GM18520 (cell line): ENCODE measurements at regions not wholly inside any gene's neighbourhood (a gene's known extent, or its start where the extent isn't known, plus 50 kb on each side); places are given as distances from the start of the nearest gene placed in this dataset.
"Not testable (repeated sequence)": the region's sequence is repeated elsewhere in the genome, so short reads cannot be mapped to it uniquely, and the experiment has no call there.

Experiments used
- ATAC-seq: cut with Tn5 transposase; IDR thresholded peaks from one replicate; pipeline ENCODE4 v1.9.1; 2021; ENCODE audit not compliant: unreplicated experiment

DNA sequence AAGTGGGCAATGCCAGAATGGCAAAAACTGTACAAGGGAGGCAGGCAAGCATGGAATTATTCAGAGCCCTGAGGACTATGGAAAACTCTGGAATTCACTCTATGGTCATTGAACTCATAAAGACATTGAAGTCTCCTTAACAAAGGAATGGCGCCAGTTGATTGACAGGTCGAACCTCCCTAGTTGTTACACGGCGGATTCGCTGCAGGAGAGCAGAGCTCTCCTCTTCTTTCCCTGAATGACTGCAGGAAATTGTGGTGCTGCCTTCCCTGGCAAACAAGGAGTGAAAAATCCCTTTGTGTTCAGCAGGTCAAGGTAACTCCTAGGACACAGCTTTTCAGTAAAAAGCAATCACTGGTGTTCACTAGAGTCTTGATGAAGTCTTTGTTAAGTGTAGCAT lies 732.8 kb upstream of the FRG1 start:
- ATAC-seq = no peak

DNA sequence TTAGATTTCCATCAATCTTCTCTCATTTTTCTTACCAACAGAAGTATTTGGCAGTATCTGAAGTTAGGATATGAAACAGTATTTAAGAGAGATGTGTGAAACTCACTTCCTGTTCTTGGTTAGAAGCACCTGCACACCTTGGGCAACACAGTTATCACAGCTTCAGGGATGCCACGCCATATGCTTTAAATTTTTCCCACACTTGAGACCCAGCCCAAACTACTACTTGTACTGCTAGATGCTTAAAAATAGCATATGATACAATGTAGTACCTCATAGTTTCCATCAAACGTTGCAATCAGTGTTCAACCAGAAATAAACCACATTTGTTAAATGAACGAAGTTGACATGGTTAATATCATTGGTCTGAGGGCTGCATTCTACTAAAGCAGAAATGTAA lies 725.1 kb upstream of the FRG1 start:
- ATAC-seq = no peak

DNA sequence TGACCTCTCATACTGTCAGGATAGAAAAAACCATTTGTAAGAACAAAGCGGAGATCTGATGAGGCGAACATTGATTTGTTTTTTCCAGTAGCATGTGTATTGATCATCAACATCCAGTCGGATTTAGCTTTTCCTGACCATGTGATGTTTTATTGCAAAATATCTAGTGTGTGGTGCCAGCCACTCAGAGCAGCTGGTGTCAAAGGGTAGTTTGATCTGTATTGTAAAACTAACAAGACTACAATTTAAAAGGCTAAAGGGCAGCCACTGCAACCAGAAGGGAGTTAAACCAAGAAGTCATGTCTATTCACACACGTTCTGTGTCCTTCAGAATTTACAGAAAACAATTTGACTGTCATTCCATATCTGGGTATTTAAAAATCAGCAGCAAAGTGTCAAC lies 719.0 kb upstream of the FRG1 start:
- ATAC-seq = no peak

DNA sequence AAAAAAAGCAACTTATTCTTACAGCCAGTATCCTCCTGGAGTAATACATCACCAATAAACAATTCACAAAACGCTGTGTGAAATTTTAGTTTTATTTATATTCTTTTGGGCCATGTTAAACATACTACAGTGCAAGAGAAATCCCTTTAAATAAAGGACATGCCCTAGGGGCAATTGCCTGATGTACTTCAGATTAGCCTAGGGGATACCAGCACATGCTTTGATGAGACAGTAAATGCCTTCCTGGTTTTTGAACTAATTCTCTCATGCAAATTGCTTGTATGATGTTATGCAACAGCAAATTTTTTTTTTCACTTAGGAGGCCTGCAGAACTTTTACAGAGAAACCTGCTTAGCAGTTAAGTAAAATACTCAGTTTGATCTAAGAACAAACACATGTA lies 711.9 kb upstream of the FRG1 start:
- ATAC-seq = no peak

DNA sequence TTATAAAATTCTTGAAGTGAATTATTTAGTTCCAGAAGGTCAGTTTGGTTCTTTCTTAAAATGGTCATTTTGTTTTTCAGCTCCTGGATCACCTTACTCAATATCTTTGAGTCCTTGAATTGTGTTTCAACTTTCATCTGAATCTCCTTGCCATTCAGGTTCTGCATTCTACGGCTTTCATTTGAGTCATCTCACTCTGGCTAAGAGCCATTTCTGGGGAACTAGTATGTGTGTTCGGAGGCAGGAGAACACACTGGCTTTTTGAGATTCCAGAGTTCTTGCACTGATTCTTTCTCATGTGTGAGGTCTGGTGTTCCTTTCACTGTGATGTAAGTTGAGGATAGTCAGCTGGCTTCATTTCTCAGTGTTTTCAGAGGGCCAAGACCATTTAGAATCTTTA lies 708.4 kb upstream of the FRG1 start:
- no peak for ATAC-seq

DNA sequence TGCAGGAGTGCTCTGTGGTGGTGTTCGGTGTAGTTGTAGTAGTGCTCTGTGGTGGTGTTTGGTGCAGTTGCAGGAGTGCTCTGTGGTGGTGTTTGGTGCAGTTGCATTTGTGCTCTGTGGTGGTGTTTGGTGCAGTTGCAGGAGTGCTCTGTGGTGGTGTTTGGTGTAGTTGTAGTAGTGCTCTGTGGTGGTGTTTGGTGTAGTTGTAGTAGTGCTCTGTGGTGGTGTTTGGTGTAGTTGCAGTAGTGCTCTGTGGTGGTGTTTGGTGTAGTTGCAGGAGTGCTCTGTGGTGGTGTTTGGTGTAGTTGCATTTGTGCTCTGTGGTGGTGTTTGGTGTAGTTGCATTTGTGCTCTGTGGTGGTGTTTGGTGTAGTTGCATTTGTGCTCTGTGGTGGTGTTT lies 706.9 kb upstream of the FRG1 start:
- ATAC-seq = not testable (repeated sequence)

DNA sequence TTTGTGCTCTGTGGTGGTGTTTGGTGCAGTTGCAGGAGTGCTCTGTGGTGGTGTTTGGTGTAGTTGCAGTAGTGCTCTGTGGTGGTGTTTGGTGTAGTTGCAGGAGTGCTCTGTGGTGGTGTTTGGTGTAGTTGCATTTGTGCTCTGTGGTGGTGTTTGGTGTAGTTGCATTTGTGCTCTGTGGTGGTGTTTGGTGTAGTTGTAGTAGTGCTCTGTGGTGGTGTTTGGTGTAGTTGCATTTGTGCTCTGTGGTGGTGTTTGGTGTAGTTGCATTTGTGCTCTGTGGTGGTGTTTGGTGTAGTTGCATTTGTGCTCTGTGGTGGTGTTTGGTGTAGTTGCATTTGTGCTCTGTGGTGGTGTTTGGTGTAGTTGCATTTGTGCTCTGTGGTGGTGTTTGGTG lies 705.7 kb upstream of the FRG1 start:
- not testable (repeated sequence) for ATAC-seq

DNA sequence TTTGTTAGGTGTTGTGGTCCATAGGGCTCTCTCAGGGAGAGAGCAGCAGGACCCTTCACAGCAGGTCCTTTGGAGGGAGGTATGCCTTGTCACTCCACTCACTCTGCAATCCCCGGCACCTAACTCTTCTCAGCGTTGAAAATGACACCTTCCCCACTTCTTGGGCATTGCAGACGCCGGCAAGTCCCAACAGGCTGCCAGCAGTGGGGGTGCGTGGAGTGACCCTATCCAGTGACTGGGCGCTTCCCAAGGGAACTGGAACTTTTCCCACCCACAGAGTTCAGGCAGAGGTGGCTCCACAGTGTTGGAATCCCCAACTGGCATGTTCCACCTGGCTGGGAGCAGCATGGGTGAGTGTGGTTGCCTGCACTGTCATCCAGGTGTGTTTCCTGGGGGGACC lies 705.1 kb upstream of the FRG1 start:
- ATAC-seq = no peak

DNA sequence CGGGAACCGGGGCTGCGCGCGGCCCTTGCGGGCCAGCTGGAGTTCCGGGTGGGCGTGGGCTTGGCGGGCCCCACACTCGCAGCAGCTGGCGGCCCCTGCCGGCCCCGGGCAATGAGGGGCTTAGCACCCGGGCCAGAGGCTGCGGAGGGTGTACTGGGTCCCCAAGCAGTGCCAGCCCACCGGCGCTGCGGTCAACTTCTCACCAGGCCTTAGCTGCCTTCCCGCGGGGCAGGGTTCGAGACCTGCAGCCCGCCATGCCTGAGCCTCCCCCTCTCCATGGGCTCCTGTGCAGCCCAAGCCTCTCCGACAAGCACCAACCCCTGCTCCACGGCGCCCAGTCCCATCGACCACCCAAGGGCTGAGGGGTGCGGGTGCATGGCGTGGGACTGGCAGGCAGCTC lies 704.4 kb upstream of the FRG1 start:
- ATAC-seq = not testable (repeated sequence)

DNA sequence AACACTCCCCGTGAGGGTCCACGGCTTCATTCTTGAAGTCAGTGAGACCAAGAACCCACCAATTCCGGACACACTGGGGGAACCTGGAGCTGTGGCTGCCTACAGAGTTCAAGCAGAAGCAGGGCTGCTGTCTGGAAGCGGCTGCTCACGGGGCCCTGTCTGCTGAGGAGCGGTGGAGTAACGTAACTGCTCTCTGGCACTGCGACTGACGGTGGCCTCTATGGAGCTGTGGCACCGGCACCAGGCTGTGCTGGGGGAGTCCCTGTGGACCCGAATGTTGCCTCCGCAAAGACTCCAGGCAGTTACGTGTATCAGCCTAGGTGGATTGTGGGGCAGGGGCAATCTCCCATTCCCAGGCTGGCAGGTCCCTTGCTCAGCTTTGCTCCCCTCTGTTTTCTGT lies 703.3 kb upstream of the FRG1 start:
- ATAC-seq = no peak

DNA sequence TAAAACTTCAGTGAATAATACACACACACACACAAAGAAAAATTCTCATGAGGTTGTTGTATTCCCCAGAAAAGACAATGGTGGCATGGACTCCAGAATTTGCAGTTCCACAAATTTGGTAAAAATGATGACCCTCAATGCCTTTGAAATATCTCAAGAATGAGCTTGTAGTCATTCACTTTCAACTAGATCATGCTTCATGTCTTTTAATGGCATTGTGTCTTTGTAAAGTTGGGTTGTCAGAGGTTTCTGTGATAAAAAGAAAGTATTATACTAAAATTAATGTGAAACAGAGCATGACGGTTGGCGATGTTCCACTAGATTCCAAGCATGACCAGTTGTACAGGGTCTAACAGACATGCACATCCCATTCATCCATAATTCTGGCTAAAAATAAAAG lies 685.0 kb upstream of the FRG1 start:
- no peak for ATAC-seq

DNA sequence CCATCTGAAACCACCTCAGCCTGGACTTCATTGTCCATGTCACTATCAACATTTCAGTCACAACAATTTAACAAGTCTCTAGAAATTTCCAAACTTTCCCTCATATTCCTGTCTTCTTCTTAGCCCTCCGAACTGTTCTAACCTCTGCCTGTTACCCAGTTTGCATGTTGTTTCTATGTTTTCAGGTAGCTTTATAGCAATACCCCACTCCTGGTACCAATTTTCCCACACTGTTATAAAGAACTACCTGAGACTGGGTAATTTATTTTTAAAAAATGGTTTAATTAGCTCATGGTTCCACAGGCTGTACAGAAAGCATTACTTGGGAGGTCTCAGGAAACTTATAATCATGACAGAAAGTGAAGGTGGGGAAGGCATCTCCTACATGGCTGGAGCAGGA lies 679.2 kb upstream of the FRG1 start:
- ATAC-seq = no peak

DNA sequence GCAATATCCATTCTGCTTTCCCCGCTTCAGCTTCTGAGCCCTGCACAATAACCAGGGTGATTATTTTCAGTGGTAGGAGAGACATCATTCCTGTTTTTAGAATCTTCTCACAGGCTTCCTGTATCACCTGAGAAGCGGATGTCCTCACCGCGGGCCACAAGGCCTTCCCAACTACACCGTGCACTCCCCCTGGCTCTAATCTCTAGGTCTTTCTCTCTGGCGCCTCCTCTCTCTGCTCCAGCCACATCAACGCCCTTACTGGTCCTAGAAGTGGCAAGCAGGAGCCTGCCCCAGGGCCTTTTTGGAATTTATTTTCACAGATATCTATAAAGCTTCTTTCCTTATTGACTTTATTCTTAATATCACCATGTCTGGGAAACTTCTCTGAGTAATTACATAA lies 675.2 kb upstream of the FRG1 start:
- no peak for ATAC-seq

DNA sequence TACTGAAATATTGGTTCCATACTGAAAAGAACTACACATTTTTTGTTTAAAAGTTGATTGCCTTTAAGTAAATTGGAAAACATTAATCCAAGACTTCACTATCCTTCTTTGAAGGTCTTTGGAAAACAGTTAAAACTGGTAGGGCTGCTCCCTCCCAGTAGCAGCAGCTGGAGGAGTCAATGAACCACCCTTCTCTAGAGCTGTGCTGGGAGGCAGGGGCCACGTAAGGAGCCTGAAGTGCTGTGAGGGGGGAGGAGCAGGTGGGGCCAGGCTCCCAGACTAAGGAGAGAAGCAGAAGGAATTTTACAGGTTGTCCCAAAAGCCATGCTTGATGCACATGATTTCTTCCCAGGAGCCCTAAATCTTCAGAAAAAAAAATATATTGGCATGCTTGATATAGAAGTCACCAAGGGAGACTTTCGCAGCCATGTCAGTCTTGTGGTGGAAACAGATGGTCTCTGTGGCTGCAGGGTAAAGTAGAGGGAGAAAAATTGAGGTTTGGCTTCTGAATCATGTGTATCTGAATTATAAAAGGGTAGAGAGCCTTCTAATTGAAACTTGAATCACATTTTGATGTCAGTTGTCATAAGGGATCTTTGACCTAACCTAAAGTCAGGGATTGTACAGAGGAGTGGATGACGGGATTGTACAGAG lies 673.2 kb upstream of the FRG1 start:
- ATAC-seq = no peak

DNA sequence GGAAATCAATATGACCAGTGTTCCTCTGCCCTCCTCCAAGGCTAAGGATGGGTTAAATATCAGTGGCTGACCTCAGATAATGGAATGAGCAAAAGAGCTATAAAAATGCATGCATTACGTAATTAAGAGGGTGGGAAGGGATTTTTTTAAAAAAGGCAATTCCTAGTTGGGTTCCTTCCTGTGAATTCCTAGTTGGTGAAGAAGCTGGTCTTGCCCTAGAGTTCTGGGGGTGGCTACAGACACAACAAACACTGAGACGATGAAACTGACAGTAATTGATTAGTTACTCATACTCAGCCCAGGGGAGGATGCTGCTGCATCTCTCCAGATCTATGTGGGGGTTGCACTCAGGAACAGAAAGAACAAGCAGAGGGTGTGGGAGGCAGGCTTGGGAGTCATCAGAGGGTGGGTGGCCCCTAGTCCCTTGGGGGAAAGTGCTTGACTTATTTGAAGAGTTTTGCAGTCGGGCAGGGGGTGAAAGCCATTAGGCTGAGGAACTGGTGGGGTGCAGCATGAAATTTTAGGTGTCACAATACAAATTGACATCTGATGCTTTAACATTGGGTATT lies 662.0 kb upstream of the FRG1 start:
- ATAC-seq = no peak

DNA sequence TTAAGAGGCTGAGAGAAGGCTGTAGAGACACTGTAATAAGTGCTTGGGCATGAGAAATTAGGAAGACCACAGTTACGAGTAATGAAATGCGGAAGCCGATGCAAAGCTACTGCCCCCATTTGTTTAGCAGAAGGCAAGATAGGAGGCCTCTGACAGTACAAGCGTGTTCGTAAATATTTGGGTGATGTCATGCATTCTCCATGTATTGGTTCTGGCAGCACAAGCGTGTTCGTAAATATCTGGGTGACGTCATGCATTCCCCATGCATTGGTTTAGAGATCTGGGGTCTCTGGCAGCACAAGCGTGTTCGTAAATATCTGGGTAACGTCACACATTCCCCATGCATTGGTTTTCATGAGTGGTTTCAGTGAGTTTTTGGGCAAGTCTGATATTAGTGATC lies 661.5 kb upstream of the FRG1 start:
- no peak for ATAC-seq

DNA sequence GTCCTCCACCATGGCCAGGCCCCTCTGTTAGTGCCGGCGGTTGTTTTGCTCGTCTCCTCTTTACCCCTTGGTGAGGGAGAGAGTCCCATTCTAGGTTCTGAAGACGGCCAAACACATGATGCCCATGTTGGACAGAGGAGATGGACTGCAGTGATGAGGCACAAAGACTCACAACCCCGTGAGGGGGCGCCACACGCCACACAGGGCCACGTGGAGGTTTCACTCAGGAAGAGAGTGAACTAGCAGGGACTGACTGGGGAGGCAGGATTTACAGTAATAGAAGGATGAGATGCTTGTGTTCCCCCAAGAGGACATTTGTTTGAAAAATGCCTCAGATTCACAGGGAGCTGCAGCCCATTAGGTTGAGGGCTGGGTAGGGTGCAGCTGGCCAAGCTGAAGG lies 655.3 kb upstream of the FRG1 start:
- no peak for ATAC-seq

DNA sequence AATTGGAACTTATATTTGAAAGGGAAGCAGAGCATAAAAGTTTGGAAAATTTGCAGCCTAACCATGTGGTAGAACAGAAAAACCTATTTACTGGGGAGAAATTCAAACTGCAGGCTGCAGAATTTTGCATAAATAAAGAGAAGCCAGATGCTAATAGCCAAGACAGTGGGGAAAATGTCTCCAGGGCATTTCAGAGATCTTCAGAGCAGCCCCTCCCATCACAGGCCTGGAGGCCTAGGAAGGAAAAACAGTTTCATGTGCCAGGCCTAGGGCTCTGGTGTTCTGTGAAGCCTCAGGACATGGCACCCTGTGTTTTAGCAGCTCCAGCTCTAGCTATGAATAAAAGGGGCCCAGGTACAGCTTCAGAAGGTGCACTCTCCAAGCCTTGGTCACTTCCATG lies 648.7 kb upstream of the FRG1 start:
- no peak for ATAC-seq

DNA sequence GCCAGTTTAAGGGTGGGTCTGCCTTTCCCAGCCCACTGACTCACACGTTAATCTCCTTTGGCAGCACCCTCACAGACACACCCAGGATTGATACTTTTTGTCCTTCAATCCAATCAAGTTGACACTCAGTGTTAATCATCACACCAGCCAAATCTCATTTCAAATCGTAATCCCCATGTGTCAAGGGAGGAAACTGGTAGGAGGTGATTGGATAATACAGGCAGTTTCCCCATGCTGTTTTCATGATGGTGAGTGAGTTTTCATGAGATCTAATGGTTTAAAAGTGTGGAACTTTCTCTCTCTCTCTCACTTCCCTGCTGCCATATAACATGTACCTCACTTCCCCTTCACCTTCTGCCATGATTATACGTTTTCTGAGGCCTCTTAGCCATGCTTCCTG lies 647.2 kb upstream of the FRG1 start:
- ATAC-seq = no peak

DNA sequence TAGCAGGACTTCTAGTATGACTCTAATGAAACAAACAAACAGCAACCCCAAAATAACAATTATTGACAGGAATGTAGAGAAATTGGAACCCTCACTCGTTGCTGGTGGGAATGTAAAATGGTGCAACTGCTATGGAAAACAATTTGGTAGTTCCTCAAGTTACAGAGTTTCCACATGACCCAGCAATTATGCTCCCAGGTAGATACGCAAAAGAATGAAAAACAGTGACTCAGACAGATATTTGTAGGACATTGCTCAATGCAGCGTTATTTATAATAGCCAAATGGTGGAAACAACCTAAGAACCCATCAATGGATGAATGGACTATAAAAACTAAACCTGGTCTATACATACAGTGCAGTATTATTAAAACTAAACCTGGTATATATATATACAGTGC lies 646.1 kb upstream of the FRG1 start:
- ATAC-seq = no peak

DNA sequence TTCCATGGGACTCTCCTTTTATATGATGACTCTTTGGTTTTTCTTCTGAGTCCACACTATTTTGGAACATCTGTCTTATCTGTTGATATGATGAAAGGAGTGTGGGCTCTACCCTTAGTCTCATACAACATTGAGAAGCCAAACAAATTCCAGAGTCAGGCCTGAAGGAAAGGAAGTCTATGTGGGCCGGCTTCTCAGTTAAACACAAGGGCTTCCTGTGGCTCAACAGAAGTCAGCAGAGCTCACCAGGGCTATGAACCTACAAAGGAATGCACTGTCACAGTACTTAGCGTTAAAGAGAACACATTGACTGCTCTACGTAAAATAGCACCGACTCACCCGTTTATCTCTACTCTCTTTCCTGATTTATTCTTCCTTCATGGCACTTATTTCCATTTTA lies 641.0 kb upstream of the FRG1 start:
- no peak for ATAC-seq

DNA sequence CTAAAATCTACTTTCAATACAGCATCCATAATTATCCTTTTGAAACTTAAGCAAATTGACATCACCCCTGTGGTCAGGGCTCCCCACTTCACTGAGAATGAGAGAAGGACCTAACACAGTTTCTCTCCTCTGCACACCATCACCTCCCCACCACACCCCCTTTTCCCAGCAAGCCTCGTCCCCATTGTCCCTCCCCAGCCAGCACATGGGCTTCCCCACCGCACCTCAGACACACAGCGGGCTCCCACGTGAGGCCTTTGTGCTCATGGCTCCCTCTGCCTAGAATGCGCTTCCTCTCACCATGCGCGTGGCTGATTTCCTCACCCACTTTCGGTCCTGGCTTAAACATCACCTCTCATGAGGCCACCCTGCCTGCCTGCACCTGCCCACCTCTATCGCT lies 639.0 kb upstream of the FRG1 start:
- ATAC-seq = no peak

DNA sequence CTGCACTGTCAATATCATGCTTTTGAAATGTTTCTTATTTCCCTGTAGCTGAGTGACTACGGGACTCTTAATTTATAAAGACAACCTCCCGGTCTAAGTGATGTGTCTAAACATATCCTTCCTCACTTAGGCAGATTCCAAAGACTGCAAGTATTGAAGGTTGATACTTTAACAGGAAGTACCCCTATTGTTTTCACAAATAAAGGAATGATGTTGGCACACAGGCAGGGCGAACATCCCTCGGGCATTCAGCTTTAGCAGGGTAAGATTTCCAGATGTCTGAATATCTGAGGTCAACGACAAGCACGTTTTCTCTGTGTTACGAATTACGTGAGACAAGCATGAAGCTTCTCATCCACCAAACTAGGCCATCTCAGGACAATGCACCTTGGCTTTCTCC lies 638.0 kb upstream of the FRG1 start:
- ATAC-seq = no peak
